MM.1S (cell line): ENCODE measurements at regions not wholly inside any gene's neighbourhood (a gene's known extent, or its start where the extent isn't known, plus 50 kb on each side); places are given as distances from the start of the nearest gene placed in this dataset.

ENCODE experiments used
- CTCF ChIP-seq: fragments of 300-600 bp; sonication (generic); IDR thresholded peaks from 2 replicates; pipeline ENCODE4 v1.5.1; 2016; ENCODE audit warnings: antibody characterized with exemption, low read length, mixed read lengths
- EZH2 ChIP-seq: fragments of 300-600 bp; sonication (generic); optimal IDR thresholded peaks from 2 replicates; pipeline ENCODE3; 2017; ENCODE audit warnings: low read depth, mild to moderate bottlenecking, antibody characterized with exemption, low read length, mixed read lengths
- EZH2phosphoT487 ChIP-seq: fragments of 300-600 bp; sonication (generic); IDR thresholded peaks from 2 replicates; pipeline ENCODE4 v1.6.1; 2018; ENCODE audit warnings: antibody characterized with exemption, low read length

GRCh38 chr6:99130897-99131873, 183.4 kb upstream of the FBXL4 start:
- TF ChIP-seq CTCF, result no peak
- no peak for TF ChIP-seq EZH2phosphoT487
- no peak for TF ChIP-seq EZH2
